SU-DHL-6 (cell line): ENCODE measurements at regions not wholly inside any gene's neighbourhood (a gene's known extent, or its start where the extent isn't known, plus 50 kb on each side); places are given as distances from the start of the nearest gene placed in this dataset.

ENCODE experiments used
- H2AFZ ChIP-seq: fragments of 200-600 bp; sonication (generic); 2 replicates; pipeline ENCODE4 v1.6.1; 2014; ENCODE audit warnings: low read depth, mild to moderate bottlenecking, moderate library complexity, mixed read lengths, antibody characterized with exemption, low read length; ENCODE audit not compliant: severe bottlenecking
- H3F3A ChIP-seq: fragments of 200-600 bp; shearing (Covaris generic); 2 replicates; pipeline ENCODE4 v1.6.0; 2016; ENCODE audit warnings: antibody characterized with exemption, mild to moderate bottlenecking; ENCODE audit not compliant: insufficient read depth
- H3K27ac ChIP-seq: fragments of 200-600 bp; sonication (generic); 2 replicates; pipeline ENCODE4 v1.5.1; 2016; ENCODE audit warnings: low read depth, mild to moderate bottlenecking, low read length, moderate library complexity, mixed read lengths
- H3K27me3 ChIP-seq: fragments of 200-600 bp; sonication (generic), shearing (Covaris generic); 2 replicates; pipeline ENCODE4 v1.6.0; 2014; ENCODE audit warnings: mild to moderate bottlenecking, low read length
- H3K36me3 ChIP-seq: fragments of 200-600 bp; sonication (generic); 2 replicates; pipeline ENCODE4 v1.6.1; 2014; ENCODE audit warnings: mild to moderate bottlenecking, low read length, mixed read lengths
- H3K4me2 ChIP-seq: fragments of 300-600, 200-600 bp; shearing (Covaris generic), sonication (generic); 2 replicates; pipeline ENCODE4 v1.6.0; 2014; ENCODE audit warnings: low read length, low read depth, mild to moderate bottlenecking; ENCODE audit not compliant: poor library complexity, severe bottlenecking
- H3K4me3 ChIP-seq: fragments of 200-600 bp; sonication (generic); 2 replicates; pipeline ENCODE4 v1.5.1; 2014; ENCODE audit warnings: antibody characterized with exemption, low read length, mild to moderate bottlenecking, mixed read lengths; ENCODE audit not compliant: insufficient read depth, poor library complexity, severe bottlenecking
- H3K79me2 ChIP-seq: fragments of 200-600 bp; sonication (generic); 2 replicates; pipeline ENCODE4 v1.6.1; 2014; ENCODE audit warnings: mild to moderate bottlenecking, low read length, moderate library complexity; ENCODE audit not compliant: insufficient read depth
- H3K9ac ChIP-seq: fragments of 200-600 bp; sonication (generic); 2 replicates; pipeline ENCODE4 v1.7.0; 2014; ENCODE audit warnings: mild to moderate bottlenecking, low read length
- H3K9me2 ChIP-seq: fragments of 200-600 bp; sonication (generic); replicated peaks from 2 replicates; pipeline ENCODE4 v1.6.1; 2014; ENCODE audit warnings: low read length; ENCODE audit not compliant: insufficient read depth
- H3K9me3 ChIP-seq: fragments of 200-600 bp; sonication (generic); 2 replicates; pipeline ENCODE4 v1.6.1; 2014; ENCODE audit warnings: low read length, mixed read lengths; ENCODE audit not compliant: insufficient read depth
- H4K20me1 ChIP-seq: fragments of 200-600 bp; sonication (generic); 2 replicates; pipeline ENCODE4 v1.6.1; 2014; ENCODE audit warnings: low read depth, mild to moderate bottlenecking, antibody characterized with exemption, low read length, moderate library complexity, mixed read lengths
- EZH2phosphoT487 ChIP-seq: fragments of 200-600 bp; sonication (generic), shearing (Covaris generic); conservative IDR thresholded peaks from 2 replicates; pipeline ENCODE4 v1.6.1; 2018; ENCODE audit warnings: mild to moderate bottlenecking, antibody characterized with exemption, low read length, moderate library complexity, mixed read lengths
- TF ChIP-seq, protein P1 (sequence below): fragments of 200-600 bp; sonication (generic); IDR thresholded peaks from one replicate; pipeline ENCODE4 v1.5.1; 2017; ENCODE audit warnings: antibody characterized with exemption, mild to moderate bottlenecking, low read length, moderate library complexity; ENCODE audit not compliant: insufficient read depth, poor library complexity, severe bottlenecking

DNA sequence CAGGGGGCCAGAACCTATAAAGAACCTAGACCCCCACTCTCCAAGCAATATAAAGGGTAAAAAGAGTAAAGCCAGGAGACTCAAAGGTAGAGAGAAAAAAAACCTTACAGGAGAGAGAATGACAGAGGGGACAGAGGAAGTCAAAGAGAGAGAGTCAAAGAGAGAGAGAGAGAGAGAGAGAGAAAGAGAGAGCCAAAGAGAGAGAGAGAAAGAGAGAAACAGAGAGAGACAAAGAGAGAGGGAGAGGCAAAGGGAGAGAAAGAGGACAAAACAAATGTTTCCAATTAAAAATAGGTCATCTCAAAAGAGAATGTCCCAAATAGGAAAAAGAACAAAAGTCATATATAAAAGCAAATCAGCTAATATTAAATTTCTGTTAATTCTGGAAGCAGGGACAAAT, 251.5 kb downstream of the DPY19L2 start:
- H2AFZ ChIP-seq = no peak overlapping the region
- H4K20me1 ChIP-seq = no peaks in the 10 kb centered on the region
- no peaks in the 10 kb centered on the region for H3K9me2 ChIP-seq
- no peak overlapping the region for H3K4me2 ChIP-seq
- TF ChIP-seq EZH2phosphoT487 = no peak
- TF ChIP-seq, protein P1, sequence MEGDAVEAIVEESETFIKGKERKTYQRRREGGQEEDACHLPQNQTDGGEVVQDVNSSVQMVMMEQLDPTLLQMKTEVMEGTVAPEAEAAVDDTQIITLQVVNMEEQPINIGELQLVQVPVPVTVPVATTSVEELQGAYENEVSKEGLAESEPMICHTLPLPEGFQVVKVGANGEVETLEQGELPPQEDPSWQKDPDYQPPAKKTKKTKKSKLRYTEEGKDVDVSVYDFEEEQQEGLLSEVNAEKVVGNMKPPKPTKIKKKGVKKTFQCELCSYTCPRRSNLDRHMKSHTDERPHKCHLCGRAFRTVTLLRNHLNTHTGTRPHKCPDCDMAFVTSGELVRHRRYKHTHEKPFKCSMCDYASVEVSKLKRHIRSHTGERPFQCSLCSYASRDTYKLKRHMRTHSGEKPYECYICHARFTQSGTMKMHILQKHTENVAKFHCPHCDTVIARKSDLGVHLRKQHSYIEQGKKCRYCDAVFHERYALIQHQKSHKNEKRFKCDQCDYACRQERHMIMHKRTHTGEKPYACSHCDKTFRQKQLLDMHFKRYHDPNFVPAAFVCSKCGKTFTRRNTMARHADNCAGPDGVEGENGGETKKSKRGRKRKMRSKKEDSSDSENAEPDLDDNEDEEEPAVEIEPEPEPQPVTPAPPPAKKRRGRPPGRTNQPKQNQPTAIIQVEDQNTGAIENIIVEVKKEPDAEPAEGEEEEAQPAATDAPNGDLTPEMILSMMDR = no peak
- H3K9me3 ChIP-seq = no peaks in the 10 kb centered on the region
- no peaks in the 10 kb centered on the region for H3K36me3 ChIP-seq
- H3K27ac ChIP-seq = no peak overlapping the region
- H3K4me3 ChIP-seq = no peak overlapping the region
- no peaks in the 10 kb centered on the region for H3K27me3 ChIP-seq
- no peak overlapping the region for H3K9ac ChIP-seq
- H3F3A ChIP-seq = no peaks in the 10 kb centered on the region
- no peaks in the 10 kb centered on the region for H3K79me2 ChIP-seq

DNA sequence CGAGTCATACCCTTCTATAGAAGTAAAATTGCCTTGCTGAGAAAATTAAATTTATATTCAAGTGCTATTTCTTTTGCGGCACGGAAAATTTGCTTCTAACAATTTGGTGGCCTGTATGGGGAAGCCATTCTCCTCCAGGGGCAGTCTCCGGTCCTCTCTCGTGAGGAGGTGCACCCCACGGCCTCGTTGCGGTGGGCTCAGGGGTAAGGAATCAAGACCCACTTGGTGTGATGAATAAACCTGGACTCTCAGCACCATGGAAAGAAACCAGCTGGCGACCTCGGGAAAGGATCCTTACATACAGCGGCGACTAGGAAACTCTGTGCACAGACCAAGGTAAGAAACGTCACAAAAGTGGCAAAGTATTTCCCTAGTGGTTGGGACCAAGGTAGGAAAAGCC, 252.9 kb downstream of the DPY19L2 start:
- H3K9me3 ChIP-seq = no peaks in the 10 kb centered on the region
- no peaks in the 10 kb centered on the region for H3K27me3 ChIP-seq
- H3K36me3 ChIP-seq = no peaks in the 10 kb centered on the region
- H4K20me1 ChIP-seq = no peaks in the 10 kb centered on the region
- no peaks in the 10 kb centered on the region for H3F3A ChIP-seq
- TF ChIP-seq, protein P1 = no peak
- no peak for TF ChIP-seq EZH2phosphoT487
- no peak overlapping the region for H2AFZ ChIP-seq
- H3K27ac ChIP-seq = no peak overlapping the region
- H3K79me2 ChIP-seq = no peaks in the 10 kb centered on the region
- H3K4me2 ChIP-seq = no peak overlapping the region
- no peak overlapping the region for H3K9ac ChIP-seq
- no peak overlapping the region for H3K4me3 ChIP-seq
- H3K9me2 ChIP-seq = no peaks in the 10 kb centered on the region

DNA sequence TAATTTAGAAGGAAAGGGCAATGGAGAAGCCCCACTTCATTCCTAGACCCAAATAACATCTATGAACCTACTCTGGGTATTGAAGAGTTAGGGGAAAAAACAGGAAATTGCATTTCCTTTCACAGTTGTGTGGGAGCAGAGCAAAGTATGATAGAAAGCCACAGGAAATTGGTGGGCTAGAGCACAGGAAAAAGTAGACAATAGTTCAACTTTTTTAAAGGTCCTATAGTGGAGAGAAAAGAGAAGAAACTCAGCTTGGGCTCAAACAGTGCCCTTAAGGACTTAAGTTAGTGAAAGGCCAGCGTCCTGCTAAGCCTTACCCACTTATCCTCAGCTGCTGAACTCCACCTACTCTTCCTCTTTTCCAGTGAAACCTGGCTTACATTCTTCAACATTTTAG, 258.1 kb downstream of the DPY19L2 start:
- Histone ChIP-seq H3K36me3 (no peaks in the 10 kb centered on the region), H3K27ac (no peak overlapping the region), H3K4me3 (no peak overlapping the region), H2AFZ (no peak overlapping the region), H3K79me2 (no peaks in the 10 kb centered on the region), H3K9me3 (no peaks in the 10 kb centered on the region), H4K20me1 (no peaks in the 10 kb centered on the region), H3K9me2 (no peaks in the 10 kb centered on the region), H3K9ac (no peak overlapping the region), H3K27me3 (no peaks in the 10 kb centered on the region), H3K4me2 (no peak overlapping the region), H3F3A (no peaks in the 10 kb centered on the region)
- no peak for TF ChIP-seq EZH2phosphoT487
- TF ChIP-seq, protein P1 = no peak

DNA sequence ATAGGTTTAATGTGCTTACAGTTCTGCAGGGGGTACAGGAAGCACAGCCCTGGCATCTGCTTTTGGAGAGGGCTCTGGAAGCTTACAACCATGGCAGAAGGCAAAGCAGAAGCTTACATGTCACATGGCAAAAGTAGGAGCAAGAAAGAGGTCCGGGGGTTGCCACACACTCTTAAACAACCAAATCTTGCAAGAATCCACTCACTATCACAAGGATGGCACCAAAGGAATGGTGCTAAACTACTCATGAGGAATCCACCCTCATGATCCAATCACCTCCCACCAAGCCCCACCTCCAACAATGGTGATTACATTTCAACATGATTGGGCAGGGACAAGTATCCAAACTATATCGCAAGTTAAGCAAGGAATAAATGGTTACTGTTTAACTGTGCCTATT, 255.8 kb upstream of the AVPR1A start:
- no peaks in the 10 kb centered on the region for H3K79me2 ChIP-seq
- no peak overlapping the region for H3K9ac ChIP-seq
- H3K4me3 ChIP-seq = no peak overlapping the region
- H4K20me1 ChIP-seq = no peaks in the 10 kb centered on the region
- H3K36me3 ChIP-seq = no peaks in the 10 kb centered on the region
- H3K27me3 ChIP-seq = no peaks in the 10 kb centered on the region
- H3K27ac ChIP-seq = no peak overlapping the region
- TF ChIP-seq EZH2phosphoT487 = no peak
- TF ChIP-seq, protein P1 = no peak
- no peak overlapping the region for H2AFZ ChIP-seq
- H3K9me2 ChIP-seq = no peaks in the 10 kb centered on the region
- no peak overlapping the region for H3K4me2 ChIP-seq
- H3K9me3 ChIP-seq = no peaks in the 10 kb centered on the region
- H3F3A ChIP-seq = no peaks in the 10 kb centered on the region
